ENCODE measurements at regions not wholly inside any gene's neighbourhood (a gene's known extent, or its start where the extent isn't known, plus 50 kb on each side); places are given as distances from the start of the nearest gene placed in this dataset.
"Not testable (repeated sequence)": the region's sequence is repeated elsewhere in the genome, so short reads cannot be mapped to it uniquely, and the experiment has no call there.

DNA sequence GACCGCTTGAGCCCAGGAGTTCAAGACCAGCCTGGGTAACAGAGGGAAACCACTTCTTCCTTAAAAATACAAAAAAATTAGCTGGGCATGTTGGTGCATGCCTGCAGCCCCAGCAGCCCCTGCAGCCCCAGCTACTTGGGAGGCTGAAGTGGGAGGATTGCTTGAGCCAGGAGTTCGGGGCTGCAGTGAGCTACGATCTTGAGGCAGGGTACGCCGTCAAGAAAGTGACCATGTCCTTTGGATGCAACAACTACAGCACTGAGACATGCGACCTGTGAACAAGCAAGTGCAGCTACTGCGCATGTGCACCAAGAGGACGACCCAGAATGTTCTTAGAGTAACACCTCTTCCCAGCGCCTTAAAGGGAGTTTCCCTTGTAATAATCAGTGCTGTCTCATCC, 66.6 kb upstream of the ZNF479 start:
- DNase-seq (ENCODE audit: low spot score): no peak
- TF ChIP-seq, protein P1, sequence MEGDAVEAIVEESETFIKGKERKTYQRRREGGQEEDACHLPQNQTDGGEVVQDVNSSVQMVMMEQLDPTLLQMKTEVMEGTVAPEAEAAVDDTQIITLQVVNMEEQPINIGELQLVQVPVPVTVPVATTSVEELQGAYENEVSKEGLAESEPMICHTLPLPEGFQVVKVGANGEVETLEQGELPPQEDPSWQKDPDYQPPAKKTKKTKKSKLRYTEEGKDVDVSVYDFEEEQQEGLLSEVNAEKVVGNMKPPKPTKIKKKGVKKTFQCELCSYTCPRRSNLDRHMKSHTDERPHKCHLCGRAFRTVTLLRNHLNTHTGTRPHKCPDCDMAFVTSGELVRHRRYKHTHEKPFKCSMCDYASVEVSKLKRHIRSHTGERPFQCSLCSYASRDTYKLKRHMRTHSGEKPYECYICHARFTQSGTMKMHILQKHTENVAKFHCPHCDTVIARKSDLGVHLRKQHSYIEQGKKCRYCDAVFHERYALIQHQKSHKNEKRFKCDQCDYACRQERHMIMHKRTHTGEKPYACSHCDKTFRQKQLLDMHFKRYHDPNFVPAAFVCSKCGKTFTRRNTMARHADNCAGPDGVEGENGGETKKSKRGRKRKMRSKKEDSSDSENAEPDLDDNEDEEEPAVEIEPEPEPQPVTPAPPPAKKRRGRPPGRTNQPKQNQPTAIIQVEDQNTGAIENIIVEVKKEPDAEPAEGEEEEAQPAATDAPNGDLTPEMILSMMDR (IDR thresholded peaks at IDR 0.05; ENCODE audit: extremely low read depth, insufficient read depth, missing control alignments): no peak
- in situ Hi-C loops (cut with MboI; ENCODE audit: low pct_unique_long_range_greater_than_20kb, low sequenced_read_pairs, unreplicated experiment): no loop called here

DNA sequence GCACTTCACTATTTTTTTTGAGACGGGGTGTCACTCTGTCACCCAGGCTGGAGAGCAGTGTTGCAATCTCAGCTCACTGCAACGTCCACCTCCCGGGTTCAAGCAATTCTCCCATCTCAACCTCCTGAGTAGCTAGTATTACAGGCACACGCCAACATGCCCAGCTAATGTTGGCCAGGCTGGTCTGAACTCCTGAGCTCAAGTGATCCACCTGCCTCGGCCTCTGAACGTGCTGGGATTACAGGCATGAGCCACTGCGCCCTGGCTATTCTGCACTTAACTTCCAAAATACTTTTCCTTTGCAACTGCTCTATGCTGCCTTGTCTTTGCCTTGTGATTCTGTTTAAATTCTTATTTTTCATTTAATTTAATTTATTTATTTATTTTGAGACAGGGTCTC, 67.0 kb upstream of the ZNF479 start:
- DNase-seq (ENCODE audit: low spot score): no peak
- TF ChIP-seq, protein P1 (IDR thresholded peaks at IDR 0.05; ENCODE audit: extremely low read depth, insufficient read depth, missing control alignments): no peak
- in situ Hi-C loops (cut with MboI; ENCODE audit: low pct_unique_long_range_greater_than_20kb, low sequenced_read_pairs, unreplicated experiment): no loop called here

DNA sequence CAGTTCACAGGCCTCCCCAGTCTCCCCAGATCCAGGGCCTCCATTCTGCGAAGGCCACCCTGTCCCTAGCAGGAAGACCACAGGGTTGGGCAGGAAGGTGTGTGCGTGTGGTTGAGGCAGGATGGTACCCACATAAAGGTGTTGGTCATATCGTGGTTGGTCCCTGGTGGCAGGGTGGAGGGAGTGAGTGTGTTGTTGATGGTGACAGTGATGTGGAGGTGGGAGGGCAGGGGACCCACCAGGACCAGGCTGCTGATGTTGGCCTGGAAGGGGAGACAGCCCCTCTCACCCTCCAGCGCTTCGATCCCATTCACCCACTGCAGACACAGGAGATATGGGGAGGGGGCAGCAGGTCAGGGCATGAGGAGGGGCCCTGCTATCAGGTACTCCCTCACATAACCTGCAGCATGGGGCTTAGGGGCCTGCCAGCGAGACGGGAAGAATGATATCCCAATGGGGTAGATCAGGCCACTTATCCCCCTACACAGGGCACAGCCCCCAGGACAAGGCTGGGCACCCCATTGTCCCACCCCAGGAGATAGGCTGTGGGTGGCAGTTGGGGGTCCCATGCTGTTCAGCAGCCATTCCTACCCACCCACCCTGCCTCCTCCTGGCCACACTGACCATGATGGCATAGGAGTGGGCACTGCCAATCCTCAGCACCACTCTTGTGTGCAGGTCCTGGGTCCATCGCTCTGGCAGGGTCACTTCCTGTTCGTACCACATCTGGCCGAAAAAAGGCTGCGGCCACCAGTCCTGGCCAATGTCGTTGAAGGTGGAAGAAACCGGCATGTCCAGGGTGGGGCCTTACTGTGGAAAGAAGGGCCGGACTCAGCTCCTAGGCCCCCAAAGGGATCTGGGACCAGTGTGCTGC, 69.0 kb upstream of the ZNF479 start:
- in situ Hi-C loops (cut with MboI; ENCODE audit: low pct_unique_long_range_greater_than_20kb, low sequenced_read_pairs, unreplicated experiment): no loop called here
- no peak for DNase-seq (ENCODE audit: low spot score)
- TF ChIP-seq, protein P1 (IDR thresholded peaks at IDR 0.05; ENCODE audit: extremely low read depth, insufficient read depth, missing control alignments): no peak

DNA sequence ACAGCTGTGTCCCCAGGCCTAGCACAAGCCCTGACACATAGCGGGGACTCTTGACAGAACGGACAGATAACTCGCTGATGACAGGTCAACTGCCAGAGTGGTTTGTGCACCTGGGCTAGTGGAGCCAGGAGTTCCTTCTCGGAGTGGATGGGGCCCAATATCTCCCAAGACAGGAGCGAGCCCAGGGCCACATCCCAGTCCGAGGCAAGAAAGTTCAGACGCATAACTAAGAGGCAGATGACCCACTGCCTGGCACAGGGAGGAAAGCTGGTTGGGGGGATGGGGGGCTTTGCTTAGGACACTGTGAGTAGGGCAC, 69.6 kb upstream of the ZNF479 start:
- no peak for DNase-seq (ENCODE audit: low spot score)
- TF ChIP-seq, protein P1 (IDR thresholded peaks at IDR 0.05; ENCODE audit: extremely low read depth, insufficient read depth, missing control alignments): no peak
- in situ Hi-C loops (cut with MboI; ENCODE audit: low pct_unique_long_range_greater_than_20kb, low sequenced_read_pairs, unreplicated experiment): no loop called here

DNA sequence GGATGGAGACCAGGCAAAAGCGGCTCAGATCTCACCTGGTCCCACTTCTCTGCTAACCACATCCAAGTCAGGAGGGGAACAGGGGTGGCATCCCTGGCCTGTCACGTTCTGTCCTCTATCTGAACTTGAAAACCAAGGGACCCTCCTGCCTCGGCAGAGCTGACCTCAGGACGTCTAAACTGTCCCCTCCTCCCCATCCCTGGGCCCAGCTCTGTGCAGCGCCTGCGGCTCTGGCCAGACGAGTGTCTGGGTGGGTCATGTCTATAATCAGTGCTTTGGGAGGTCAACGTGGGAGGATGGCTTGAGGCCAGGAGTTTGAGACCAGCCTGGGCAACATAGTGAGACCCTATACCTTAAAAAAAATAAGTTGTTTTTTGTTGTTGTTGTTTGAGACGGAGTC, 70.0 kb upstream of the ZNF479 start:
- DNase-seq (ENCODE audit: low spot score): no peak
- TF ChIP-seq, protein P1 (IDR thresholded peaks at IDR 0.05; ENCODE audit: extremely low read depth, insufficient read depth, missing control alignments): no peak
- in situ Hi-C loops (cut with MboI; ENCODE audit: low pct_unique_long_range_greater_than_20kb, low sequenced_read_pairs, unreplicated experiment): no loop called here

DNA sequence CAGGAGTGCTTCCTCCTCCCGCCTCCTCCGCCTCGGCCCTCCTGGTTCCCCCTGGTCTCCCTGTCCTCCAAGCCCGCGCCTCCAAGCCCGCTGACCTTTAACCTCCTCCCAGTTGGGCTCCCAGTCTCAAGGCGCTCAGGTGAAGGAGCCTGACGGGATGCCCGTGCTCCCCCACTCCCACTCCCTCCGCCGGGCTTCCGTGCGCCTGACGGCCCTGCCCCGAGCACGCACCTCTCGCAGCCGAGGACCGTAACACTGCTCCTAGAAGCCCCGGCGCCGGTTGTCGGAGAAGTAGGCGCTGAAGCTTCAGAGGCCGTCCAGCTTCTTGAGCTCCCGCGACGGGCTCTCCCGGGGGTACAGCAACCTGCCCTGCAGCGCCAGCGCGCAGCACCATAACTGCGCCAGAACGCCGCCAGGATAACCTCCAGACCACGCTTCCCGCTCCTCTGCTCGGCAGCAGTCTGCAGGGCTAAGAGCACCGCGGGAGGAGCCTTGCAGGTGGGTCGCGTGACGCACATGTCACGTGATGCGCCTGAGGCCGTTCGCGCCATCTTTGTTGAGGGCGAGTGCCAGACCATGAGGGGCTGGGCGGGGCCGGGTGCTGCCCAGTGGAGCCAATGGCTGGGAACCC, 71.0 kb upstream of the ZNF479 start:
- TF ChIP-seq, protein P1 (IDR thresholded peaks at IDR 0.05; ENCODE audit: extremely low read depth, insufficient read depth, missing control alignments): no peak
- in situ Hi-C loops (cut with MboI; ENCODE audit: low pct_unique_long_range_greater_than_20kb, low sequenced_read_pairs, unreplicated experiment): no loop called here
- DNase-seq (ENCODE audit: low spot score): no peak

DNA sequence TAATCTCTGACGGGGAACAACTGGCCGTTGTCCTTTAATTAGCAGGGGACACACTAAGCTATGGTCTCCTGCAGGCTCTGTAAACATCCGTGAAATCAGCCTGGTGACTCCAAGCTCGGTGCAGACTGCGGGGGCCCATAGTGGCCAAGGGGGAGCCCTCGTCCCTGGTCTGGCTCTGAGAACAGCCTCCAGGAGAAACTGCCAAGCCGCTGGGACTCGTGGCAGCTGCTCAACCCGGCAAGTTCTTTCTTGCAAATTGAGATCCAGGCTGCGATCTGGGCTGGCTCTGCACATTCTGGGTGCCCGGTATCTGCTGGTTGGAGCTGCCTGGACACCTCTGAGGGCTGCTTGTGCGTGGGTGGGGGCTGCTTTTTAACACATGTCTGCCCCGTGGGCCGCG, 71.6 kb upstream of the ZNF479 start:
- DNase-seq (ENCODE audit: low spot score); in situ Hi-C loops (cut with MboI; ENCODE audit: low pct_unique_long_range_greater_than_20kb, low sequenced_read_pairs, unreplicated experiment): not testable (repeated sequence)
